GM12873 (cell line): ENCODE measurements at regions not wholly inside any gene's neighbourhood (a gene's known extent, or its start where the extent isn't known, plus 50 kb on each side); places are given as distances from the start of the nearest gene placed in this dataset.

Experiments used
- CTCF ChIP-seq: IDR thresholded peaks from 2 replicates; pipeline ENCODE4 v1.5.1; 2012; ENCODE audit warnings: low read depth, mild to moderate bottlenecking, moderate library complexity, low read length, control low read depth; ENCODE audit not compliant: insufficient read depth; ENCODE audit errors: missing control alignments

GRCh38 chr2:833180-833579 is 117.5 kb upstream of the SNTG2 start:
- TF ChIP-seq CTCF: no peak

GRCh38 chr2:832635-833034 is 118.0 kb upstream of the SNTG2 start:
- no peak for TF ChIP-seq CTCF

DNA sequence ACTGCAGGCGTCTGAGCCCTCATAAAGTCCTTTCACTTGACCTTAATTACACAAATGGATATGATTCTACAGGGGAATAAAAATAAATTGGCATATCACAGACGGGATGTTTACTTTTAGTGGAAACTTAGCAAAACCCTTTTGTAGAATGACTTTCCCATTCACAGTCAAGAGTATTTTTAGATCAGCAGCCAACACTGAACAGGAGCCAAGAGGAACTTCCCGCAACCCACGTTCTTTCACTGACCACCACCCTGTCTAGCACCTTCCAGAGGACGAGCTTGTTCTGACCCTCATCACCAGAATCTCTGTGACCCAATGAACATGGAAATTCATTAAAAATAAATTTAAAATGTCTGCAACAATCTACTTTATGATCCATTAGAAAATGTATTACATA is 119.0 kb upstream of the SNTG2 start:
- no peak for TF ChIP-seq CTCF

GRCh38 chr2:831225-831536 is 119.5 kb upstream of the SNTG2 start:
- no peak for TF ChIP-seq CTCF

DNA sequence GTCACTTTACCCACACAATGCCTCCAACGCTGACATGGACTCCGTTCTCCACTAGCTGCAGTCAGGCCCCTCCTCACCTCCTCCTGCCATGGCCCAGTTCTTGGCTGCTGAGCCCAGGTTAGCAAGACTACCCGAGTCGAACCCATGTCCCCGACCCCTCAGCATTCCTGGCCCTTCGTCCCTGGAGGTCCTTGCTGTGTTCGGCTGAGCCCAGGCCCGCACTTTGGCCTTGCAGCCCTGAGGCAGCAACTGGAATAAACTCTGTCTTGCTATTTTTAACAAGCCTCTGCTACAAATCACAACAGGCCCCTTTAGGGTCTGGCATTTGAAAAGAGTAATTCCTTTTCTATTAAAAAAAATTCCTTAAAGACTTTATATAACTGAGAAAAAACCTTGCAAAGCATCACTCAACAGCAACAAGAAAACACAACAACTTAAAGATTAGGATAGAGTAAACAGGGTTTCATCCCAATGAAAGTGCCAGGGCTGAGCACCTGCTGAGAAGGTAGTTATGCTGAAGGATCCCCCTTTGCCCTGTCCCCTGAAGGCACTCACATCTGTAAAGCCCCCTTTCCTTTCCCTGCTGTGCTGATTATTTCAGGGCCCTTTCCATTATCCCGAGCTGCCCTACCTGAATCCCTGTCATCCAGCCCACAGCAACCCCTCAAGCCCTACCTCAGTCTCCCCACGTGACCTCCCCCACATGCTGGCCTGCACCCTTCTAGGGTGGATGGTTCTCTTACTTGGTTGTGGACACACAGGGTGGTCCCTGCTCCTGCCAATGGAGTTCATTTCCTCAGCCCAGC is 120.0 kb upstream of the SNTG2 start:
- no peak for TF ChIP-seq CTCF

- TF ChIP-seq CTCF: no peak
Measured at GRCh38 chr2:829047-829446, 121.6 kb upstream of the SNTG2 start.

DNA sequence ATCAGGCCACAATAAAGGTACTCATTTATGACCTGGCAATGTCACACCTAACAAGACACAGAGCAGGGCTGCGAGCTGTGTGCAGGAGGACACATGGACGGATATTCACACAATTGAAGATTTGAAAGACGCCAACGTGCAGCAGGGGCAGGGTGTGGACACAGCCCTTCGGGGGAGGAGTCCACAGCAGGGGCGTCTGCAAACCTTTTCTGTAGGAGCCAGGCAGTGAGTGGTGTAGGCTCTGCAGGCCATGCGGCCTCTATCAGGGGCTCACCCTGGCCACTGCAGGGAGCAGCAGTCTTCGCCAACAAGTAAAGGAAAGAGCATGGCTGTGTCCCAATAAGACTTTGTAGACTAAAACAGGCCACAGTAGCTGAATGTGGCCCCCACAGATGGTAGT is 125.7 kb upstream of the SNTG2 start:
- no peak for TF ChIP-seq CTCF

- no peak for TF ChIP-seq CTCF
Measured at GRCh38 chr2:824524-824923, 126.1 kb upstream of the SNTG2 start.
